Caco-2 (cell line): ENCODE measurements at regions not wholly inside any gene's neighbourhood (a gene's known extent, or its start where the extent isn't known, plus 50 kb on each side); places are given as distances from the start of the nearest gene placed in this dataset.

Source experiments
- BruUV-seq: library from RNA; stranded (reverse); fragments of 400-500 nt; replicated peaks from 2 replicates; lab custom pipeline; 2021; lab: Mats Ljungman, UMichigan
- CTCF ChIA-PET: fragments of 300-600 bp; sonication (Branson Sonifier 250); formaldehyde crosslinking; loops from one replicate; lab custom pipeline; 2022; ENCODE audit warnings: antibody characterized with exemption; lab: Charles Lee
- POLR2A ChIA-PET: fragments of 300-600 bp; sonication (Branson Sonifier 250); formaldehyde crosslinking; loops from one replicate; lab custom pipeline; 2022; ENCODE audit warnings: antibody characterized with exemption; lab: Charles Lee
- DNase-seq, 2 experiments: peaks; one replicate each; pipeline versions ENCODE4 v3.0.0 to v3.0.0-alpha.2; 2020 to 2022
- H3K27me3 ChIP-seq: replicated peaks from 2 replicates; pipeline ENCODE4 v1.6.0; 2011; ENCODE audit warnings: low read length; ENCODE audit not compliant: control insufficient read depth, insufficient read depth
- H3K36me3 ChIP-seq: 2 replicates; pipeline ENCODE4 v1.5.1; 2011; ENCODE audit warnings: low read length; ENCODE audit not compliant: control insufficient read depth, insufficient read depth
- H3K4me1 ChIP-seq: fragments of 250-450 bp; sonication (Bioruptor Pico); 2 replicates; pipeline ENCODE4 v1.5.1; 2020; ENCODE audit warnings: mild to moderate bottlenecking
- H3K4me3 ChIP-seq: 2 replicates; pipeline ENCODE4 v1.5.1; 2011; ENCODE audit warnings: low read depth, mild to moderate bottlenecking, control low read depth, low read length
- H3K9me3 ChIP-seq: fragments of 250-450 bp; sonication (Bioruptor Pico); 2 replicates; pipeline ENCODE4 v1.5.1; 2020; ENCODE audit warnings: mild to moderate bottlenecking, moderate library complexity
- H3K27ac Mint-ChIP-seq: one replicate; pipeline ENCODE4 v1.8.0; 2022; ENCODE audit warnings: mixed read lengths; ENCODE audit not compliant: unreplicated experiment
- H3K27me3 Mint-ChIP-seq: one replicate; pipeline ENCODE4 v1.8.0; 2022; ENCODE audit warnings: mixed read lengths; ENCODE audit not compliant: insufficient read depth, unreplicated experiment
- H3K36me3 Mint-ChIP-seq: one replicate; pipeline ENCODE4 v1.8.0; 2022; ENCODE audit warnings: mild to moderate bottlenecking, mixed read lengths; ENCODE audit not compliant: insufficient read depth, unreplicated experiment
- H3K4me1 Mint-ChIP-seq: one replicate; pipeline ENCODE4 v1.8.0; 2022; ENCODE audit warnings: low read depth, mixed read lengths; ENCODE audit not compliant: unreplicated experiment
- H3K4me3 Mint-ChIP-seq: one replicate; pipeline ENCODE4 v1.8.0; 2022; ENCODE audit warnings: mild to moderate bottlenecking, moderate library complexity, mixed read lengths; ENCODE audit not compliant: unreplicated experiment
- H3K9me3 Mint-ChIP-seq: one replicate; pipeline ENCODE4 v1.8.0; 2022; ENCODE audit warnings: mixed read lengths; ENCODE audit not compliant: unreplicated experiment
- intact Hi-C: fragments of 100-400 bp; cut with micrococcal nuclease; formaldehyde crosslinking; loops from one replicate; pipeline ENCODE4 v1.10.0; 2022; ENCODE audit not compliant: unreplicated experiment
- TF ChIP-seq, protein P1 (sequence below), 2 experiments: fragments of 200-600 bp in 1 of 2; IDR thresholded peaks; 1 replicate in 1 of 2; 2 replicates in 1 of 2; pipeline versions ENCODE4 v1.5.1 to v1.8.0; 2011 to 2022; ENCODE audit warnings: antibody characterized with exemption in 1 of 2, control low read depth in 1 of 2, inconsistent platforms in 1 of 2, low read depth in 1 of 2, low read length in 1 of 2, mild to moderate bottlenecking in 1 of 2, moderate library complexity in 1 of 2; ENCODE audit not compliant: insufficient read depth in 1 of 2, severe bottlenecking in 1 of 2, unreplicated experiment in 1 of 2

DNA sequence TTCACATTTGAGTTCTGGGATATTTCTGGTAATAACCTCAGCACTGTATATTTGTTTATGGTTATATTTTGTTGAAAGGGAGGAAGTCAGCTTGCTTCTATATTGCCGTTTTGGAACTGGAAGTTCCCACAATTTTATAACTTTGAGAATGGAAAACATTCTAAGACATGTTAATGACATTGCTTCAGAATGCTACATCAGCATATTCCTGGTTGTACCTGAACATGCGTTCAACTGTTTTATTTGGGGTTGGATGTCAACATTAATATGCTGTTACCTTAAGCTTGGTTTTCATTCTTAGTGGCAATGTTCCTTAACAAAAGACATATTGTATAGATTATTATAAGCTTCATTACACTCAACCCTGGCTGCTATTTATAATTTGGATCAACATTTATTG, 489.4 kb upstream of the MAGEB18 start:
- ChIA-PET POLR2A (no interaction called here), CTCF (no interaction called here)
- Histone ChIP-seq H3K27me3 (no peaks in the 10 kb centered on the region), H3K36me3 (no peaks in the 10 kb centered on the region), H3K4me3 (no peak overlapping the region), H3K4me1 (no peaks in the 10 kb centered on the region), H3K9me3 (no peaks in the 10 kb centered on the region)
- Mint-ChIP-seq H3K27me3 (no peaks in the 10 kb centered on the region), H3K27ac (no peak overlapping the region), H3K9me3 (no peaks in the 10 kb centered on the region), H3K4me3 (no peak overlapping the region), H3K4me1 (no peaks in the 10 kb centered on the region), H3K36me3 (no peaks in the 10 kb centered on the region)
- no peak for DNase-seq
- intact Hi-C loops: no loop called here
- no TSS peak for BruUV-seq
- TF ChIP-seq, protein P1, sequence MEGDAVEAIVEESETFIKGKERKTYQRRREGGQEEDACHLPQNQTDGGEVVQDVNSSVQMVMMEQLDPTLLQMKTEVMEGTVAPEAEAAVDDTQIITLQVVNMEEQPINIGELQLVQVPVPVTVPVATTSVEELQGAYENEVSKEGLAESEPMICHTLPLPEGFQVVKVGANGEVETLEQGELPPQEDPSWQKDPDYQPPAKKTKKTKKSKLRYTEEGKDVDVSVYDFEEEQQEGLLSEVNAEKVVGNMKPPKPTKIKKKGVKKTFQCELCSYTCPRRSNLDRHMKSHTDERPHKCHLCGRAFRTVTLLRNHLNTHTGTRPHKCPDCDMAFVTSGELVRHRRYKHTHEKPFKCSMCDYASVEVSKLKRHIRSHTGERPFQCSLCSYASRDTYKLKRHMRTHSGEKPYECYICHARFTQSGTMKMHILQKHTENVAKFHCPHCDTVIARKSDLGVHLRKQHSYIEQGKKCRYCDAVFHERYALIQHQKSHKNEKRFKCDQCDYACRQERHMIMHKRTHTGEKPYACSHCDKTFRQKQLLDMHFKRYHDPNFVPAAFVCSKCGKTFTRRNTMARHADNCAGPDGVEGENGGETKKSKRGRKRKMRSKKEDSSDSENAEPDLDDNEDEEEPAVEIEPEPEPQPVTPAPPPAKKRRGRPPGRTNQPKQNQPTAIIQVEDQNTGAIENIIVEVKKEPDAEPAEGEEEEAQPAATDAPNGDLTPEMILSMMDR (IDR thresholded peaks at IDR 0.05; ENCODE audit: insufficient read depth in 1 of 2, low read depth in 1 of 2, low read length in 1 of 2, severe bottlenecking in 1 of 2, unreplicated experiment in 1 of 2): no peak

DNA sequence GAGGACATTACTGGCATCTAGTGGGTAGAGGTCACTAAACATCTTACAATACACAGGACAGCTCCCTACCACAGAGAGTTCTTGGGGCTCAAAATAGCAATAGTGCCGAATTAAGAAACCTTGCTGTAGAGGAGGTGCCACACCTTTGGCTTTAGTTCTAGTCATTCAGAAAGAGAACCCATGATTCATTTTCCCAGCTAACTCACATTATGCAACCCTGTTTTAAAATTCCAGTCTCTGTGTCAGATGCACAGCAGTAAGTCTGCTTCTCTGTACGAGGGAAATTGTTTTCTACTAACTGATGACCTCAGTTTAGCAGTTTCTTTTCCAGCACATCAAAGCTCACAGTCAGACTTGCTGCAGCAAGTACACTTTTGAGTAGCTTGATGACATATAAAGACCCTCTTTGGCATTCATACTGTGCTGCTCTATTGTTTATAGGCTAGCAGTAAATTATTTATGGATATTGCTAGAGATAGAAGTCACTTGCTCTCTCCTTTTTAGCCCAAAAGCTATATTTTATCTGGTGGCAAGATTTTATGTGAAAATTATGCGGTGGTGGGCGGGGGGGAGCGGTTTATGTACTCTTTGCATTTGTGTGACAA, 487.8 kb upstream of the MAGEB18 start:
- Histone ChIP-seq H3K9me3 (no peaks in the 10 kb centered on the region), H3K36me3 (no peaks in the 10 kb centered on the region), H3K27me3 (no peaks in the 10 kb centered on the region), H3K4me1 (no peaks in the 10 kb centered on the region), H3K4me3 (no peak overlapping the region)
- ChIA-PET POLR2A (no interaction called here), CTCF (no interaction called here)
- H3K36me3 Mint-ChIP-seq: no peaks in the 10 kb centered on the region
- no peaks in the 10 kb centered on the region for H3K9me3 Mint-ChIP-seq
- no peaks in the 10 kb centered on the region for H3K4me1 Mint-ChIP-seq
- no peak for DNase-seq
- BruUV-seq: no TSS peak
- intact Hi-C loops: no loop called here
- H3K27me3 Mint-ChIP-seq: no peaks in the 10 kb centered on the region
- TF ChIP-seq, protein P1 (IDR thresholded peaks at IDR 0.05; ENCODE audit: insufficient read depth in 1 of 2, low read depth in 1 of 2, low read length in 1 of 2, severe bottlenecking in 1 of 2, unreplicated experiment in 1 of 2): no peak
- H3K4me3 Mint-ChIP-seq: no peak overlapping the region
- H3K27ac Mint-ChIP-seq: no peak overlapping the region

DNA sequence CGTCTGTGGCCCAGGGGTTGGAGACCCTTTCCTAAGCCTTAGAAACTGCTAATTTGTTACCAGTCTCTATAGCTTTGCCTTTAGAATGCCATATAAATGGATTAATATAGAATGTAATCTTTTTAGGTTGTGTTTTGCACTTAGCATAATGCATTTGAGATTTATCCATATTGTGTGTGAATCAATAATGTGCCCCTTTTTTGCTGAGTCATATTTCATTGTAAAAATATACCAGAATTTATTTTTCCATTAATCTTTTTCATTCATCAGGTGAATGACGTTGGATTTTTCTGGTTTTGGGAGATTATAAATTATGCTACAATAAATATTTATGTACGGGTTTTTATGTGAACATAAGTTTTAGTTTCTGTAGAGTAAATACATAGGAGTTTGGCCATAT, 478.8 kb upstream of the MAGEB18 start:
- Mint-ChIP-seq H3K4me1 (no peaks in the 10 kb centered on the region), H3K9me3 (no peaks in the 10 kb centered on the region), H3K27me3 (no peaks in the 10 kb centered on the region), H3K27ac (no peak overlapping the region), H3K36me3 (no peaks in the 10 kb centered on the region), H3K4me3 (no peak overlapping the region)
- Histone ChIP-seq H3K36me3 (no peaks in the 10 kb centered on the region), H3K27me3 (no peaks in the 10 kb centered on the region), H3K4me3 (no peak overlapping the region), H3K4me1 (no peaks in the 10 kb centered on the region), H3K9me3 (no peaks in the 10 kb centered on the region)
- intact Hi-C loops: no loop called here
- ChIA-PET CTCF (no interaction called here), POLR2A (no interaction called here)
- TF ChIP-seq, protein P1 (IDR thresholded peaks at IDR 0.05; ENCODE audit: insufficient read depth in 1 of 2, low read depth in 1 of 2, low read length in 1 of 2, severe bottlenecking in 1 of 2, unreplicated experiment in 1 of 2): no peak
- BruUV-seq: no TSS peak
- DNase-seq: no peak
